ENCODE measurements at regions not wholly inside any gene's neighbourhood (a gene's known extent, or its start where the extent isn't known, plus 50 kb on each side); places are given as distances from the start of the nearest gene placed in this dataset.

GRCh38 chr3:86711634-86712033, 279.3 kb downstream of the VGLL3 start:
- TF ChIP-seq POLR2A (IDR thresholded peaks at IDR 0.05; ENCODE audit: low read length) (no peak), EP300 (IDR thresholded peaks at IDR 0.05) (no peak), KDM1A (IDR thresholded peaks at IDR 0.05; ENCODE audit: low read depth) (no peak), JUN (IDR thresholded peaks at IDR 0.05) (no peak), ATOH8 (CRISPR knock-in tag; IDR thresholded peaks at IDR 0.05; ENCODE audit: low read depth) (no peak), RAD21 (conservative IDR thresholded peaks at IDR 0.05 in 1 of 2, IDR thresholded peaks at IDR 0.05 in 1 of 2) (no peak), RFX5 (IDR thresholded peaks at IDR 0.05) (no peak), REST (IDR thresholded peaks at IDR 0.05) (no peak), RNF2 (IDR thresholded peaks at IDR 0.05; ENCODE audit: borderline replicate concordance, low read depth) (no peak)
- TF ChIP-seq, protein P1, sequence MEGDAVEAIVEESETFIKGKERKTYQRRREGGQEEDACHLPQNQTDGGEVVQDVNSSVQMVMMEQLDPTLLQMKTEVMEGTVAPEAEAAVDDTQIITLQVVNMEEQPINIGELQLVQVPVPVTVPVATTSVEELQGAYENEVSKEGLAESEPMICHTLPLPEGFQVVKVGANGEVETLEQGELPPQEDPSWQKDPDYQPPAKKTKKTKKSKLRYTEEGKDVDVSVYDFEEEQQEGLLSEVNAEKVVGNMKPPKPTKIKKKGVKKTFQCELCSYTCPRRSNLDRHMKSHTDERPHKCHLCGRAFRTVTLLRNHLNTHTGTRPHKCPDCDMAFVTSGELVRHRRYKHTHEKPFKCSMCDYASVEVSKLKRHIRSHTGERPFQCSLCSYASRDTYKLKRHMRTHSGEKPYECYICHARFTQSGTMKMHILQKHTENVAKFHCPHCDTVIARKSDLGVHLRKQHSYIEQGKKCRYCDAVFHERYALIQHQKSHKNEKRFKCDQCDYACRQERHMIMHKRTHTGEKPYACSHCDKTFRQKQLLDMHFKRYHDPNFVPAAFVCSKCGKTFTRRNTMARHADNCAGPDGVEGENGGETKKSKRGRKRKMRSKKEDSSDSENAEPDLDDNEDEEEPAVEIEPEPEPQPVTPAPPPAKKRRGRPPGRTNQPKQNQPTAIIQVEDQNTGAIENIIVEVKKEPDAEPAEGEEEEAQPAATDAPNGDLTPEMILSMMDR (IDR thresholded peaks at IDR 0.05), result no peak

Data from A549 (cell line).